Stimulated activated CD4-positive, alpha-beta T cell treated with anti-CD3 and anti-CD28 coated beads, Interleukin-2, amount 100 ng/mL, for 4 hours (primary cell): ENCODE measurements at regions not wholly inside any gene's neighbourhood (a gene's known extent, or its start where the extent isn't known, plus 50 kb on each side); places are given as distances from the start of the nearest gene placed in this dataset.

Experiments used
- DNase-seq: peaks from one replicate; pipeline ENCODE4 v3.0.0-alpha.2; 2020; ENCODE audit warnings: low read depth

DNA sequence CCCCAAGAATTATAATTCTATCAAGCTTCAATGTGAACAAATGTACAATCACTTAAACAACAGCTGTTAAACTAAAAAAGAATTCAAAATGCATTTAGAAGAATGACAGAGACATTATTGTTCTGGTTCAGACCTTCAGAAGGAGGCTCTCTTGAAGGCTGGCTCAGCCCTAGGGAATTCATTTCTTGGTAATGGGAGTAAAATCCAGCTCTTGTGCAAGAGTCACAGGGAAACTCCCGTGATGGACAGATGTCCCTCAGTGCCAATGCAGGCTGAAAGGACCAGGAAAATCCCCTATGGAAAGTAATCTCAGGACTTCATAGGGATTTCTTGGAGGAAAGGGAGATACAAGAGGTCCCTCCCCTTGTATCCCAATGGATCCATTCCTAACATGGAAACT, 149.9 kb upstream of the STT3B start:
- no peak for DNase-seq

- no peak for DNase-seq
Measured at GRCh38 chr3:31384117-31384516, 148.6 kb upstream of the STT3B start.

- no peak for DNase-seq
Measured at GRCh38 chr3:31389939-31390338, 142.8 kb upstream of the STT3B start.

DNA sequence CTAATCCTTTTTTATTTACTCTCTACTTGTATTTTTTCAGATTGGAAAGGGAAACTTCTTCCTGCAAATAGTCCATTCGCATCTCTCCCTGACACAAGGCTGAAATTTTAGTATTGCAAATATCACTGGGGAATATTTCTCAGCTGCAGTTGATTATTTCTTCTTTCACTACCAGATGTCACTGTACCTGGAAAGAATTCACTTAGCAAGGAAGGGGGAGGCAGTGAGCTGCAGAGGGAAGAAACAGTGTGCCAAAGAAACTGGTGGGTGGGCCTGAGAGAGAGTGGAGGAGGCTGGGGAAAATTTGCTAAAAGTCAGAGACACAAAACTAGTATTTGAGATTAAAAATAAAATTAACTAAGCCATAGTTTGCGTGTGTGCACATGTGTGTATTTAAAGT, 142.3 kb upstream of the STT3B start:
- no peak for DNase-seq

GRCh38 chr3:31391150-31391549, 141.6 kb upstream of the STT3B start:
- DNase-seq, result no peak

DNA sequence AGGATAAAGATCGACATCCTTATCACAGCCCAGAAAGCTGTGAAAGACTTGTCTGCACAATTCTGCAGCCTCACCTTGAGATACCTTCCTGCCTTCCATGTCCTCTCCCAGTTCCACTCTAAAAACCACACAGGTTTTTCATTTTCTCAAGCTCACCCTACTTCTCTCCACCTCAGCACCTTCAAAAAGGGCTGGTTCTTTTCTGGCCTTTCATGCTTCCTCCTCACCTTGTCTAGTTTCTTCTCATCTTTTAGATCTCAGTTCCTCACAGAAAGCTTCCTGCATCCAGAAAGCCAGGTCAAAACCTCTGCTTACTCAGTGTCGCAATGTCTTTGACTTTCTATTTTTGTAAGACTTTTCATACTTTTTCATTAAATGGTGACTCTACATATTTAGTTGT, 140.2 kb upstream of the STT3B start:
- DNase-seq, result no peak

GRCh38 chr3:31399271-31399670, 133.5 kb upstream of the STT3B start:
- no peak for DNase-seq

DNA sequence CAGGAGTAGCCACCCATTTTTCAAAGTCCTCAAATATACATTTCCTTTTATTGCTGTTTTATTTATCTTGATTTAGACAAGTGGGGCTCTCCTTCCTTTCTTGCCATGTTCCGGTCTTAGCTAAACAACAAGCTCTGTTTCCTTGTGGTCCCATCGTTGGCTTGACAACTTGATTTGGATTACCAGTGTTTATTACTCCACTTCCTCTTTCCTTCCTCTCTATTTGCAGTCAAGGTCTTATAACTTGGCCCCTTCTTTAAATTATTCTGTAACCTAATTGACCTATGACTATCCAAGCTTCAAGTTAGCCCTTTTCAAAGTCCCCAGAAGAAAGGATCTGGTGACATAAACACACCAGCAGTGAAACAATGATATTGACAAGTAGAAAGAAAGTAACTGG, 130.6 kb upstream of the STT3B start:
- no peak for DNase-seq

DNA sequence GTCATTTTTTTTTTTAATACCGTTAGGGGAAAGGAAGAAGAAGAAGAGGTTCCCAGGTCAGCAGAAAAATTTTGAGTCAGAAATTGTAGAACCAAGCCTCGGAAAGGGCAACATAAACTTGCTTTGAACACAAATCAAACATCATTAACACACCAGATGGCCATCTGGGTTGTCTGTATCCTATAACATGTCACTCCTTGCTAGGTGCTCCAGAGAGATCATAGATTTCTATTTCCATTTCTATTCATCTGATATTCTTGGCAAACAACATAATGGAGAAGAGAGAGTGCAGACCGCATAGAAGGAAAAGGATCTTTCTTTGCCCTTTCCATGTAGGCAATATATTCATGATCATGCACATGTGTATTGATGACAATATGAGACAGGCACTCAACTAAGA, 129.5 kb upstream of the STT3B start:
- no peak for DNase-seq

DNA sequence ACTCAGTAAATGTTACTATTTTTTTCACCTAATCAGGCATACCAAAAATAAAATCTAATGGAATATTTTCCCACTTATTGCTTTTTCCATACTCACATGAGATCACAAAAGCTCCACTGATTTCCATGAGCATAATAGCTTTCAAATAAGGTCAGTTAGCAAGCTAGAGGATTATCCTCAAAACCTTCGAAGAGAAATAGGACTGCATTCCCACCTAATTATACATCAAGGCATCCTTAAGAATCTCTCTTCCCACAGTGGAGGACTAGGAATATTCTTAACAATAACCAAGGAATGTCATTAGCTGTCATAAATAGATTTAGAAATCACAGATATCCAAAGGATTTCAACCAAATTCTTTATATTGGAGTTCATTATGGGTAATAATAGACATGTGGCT, 127.9 kb upstream of the STT3B start:
- no peak for DNase-seq

DNA sequence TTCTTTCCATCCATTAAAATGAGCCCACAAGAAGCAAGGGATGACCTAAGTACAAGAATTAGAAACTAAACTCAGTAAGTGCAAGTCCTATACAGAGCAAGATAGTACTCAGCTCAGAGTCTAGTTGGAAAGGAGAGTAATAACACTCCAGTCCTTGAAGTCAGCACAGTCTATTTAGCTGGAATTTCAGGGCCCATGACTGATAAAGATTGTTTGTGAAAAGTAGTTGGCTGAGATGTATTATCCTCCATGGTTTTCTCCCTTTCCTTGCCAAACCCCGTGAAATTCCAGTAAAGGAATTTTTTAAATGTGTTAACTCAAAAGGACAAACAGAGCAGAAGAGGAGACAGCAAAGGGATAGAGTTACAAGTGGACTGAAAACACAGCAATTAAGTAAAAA, 127.2 kb upstream of the STT3B start:
- no peak for DNase-seq

GRCh38 chr3:31406896-31407295, 125.8 kb upstream of the STT3B start:
- DNase-seq, result no peak

GRCh38 chr3:31407665-31408064, 125.1 kb upstream of the STT3B start:
- DNase-seq, result no peak

DNA sequence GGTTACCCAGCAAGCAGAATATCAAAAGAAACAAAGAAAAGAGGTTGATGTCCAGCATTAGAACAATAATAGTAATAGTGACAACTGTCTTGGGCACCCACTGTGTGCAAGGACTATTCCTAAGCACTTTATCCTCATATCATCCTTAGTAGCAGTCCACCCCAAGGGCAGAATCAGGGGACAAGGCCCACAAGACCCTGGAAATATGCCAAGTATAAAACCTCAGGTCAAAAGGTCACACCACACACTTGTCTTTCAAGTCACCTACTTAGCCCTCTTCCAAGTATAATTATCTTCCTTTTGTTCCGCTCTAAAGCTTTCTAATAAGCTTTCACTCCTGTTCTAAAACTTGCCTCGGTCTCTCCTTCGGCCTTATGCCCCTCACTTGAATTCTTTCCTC, 124.0 kb upstream of the STT3B start:
- DNase-seq, result no peak

DNA sequence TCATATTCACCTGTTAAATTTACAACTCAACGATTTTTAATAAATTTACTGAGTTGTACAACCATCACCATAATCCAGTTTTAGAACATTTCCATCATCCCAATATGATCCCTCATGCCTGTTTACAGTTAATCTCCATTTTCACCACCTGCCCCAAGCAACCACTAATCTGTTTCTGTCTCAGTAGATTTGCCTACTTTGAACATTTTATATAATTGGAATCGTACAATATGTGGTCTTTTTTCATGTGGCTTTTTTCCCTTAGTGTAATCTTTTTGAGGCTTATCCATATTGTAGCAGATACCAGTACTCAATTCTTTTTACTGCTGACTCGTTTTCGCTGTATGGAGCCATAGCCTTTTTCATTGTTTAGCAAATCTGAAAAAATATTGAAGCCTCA, 123.3 kb upstream of the STT3B start:
- no peak for DNase-seq

DNA sequence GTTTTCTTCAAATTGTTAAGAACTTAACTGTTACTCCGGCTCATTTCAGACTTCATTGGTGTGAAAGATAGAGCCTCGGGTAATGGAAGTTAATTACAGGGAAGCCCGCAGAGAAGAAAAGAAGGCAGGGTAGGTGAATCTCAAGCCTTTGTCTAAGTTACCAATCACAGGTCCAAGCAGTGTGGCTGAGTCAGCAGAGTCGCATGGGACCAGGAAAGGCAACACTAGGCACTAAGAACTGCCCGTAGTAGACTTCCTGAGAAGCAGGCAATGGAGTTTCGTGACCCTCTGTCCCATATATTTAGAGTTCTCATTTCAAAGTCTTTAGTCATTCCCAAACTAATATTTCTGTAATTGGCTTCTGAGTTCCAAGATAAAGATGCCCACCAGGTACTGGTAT, 122.9 kb upstream of the STT3B start:
- no peak for DNase-seq

- no peak for DNase-seq
Measured at GRCh38 chr3:31410411-31410810, 122.3 kb upstream of the STT3B start.

DNA sequence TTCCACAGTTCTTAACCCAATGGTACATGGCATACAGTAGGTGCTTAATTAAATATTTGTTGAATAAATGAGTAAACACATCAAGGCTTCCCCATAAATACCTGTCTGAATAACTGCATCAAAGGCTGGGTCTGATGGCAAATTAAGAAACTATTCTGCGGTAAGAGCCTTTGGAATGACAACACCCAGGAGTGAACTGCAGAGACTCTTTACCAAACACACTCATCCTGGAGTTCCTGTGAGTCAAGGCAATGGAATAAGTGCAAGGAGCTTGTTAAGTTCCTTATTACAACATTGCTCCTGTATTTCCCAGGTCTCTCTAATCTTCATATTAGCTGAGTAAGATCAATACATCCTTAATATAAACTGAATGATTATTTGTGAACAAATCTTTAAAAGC, 119.9 kb upstream of the STT3B start:
- no peak for DNase-seq

DNA sequence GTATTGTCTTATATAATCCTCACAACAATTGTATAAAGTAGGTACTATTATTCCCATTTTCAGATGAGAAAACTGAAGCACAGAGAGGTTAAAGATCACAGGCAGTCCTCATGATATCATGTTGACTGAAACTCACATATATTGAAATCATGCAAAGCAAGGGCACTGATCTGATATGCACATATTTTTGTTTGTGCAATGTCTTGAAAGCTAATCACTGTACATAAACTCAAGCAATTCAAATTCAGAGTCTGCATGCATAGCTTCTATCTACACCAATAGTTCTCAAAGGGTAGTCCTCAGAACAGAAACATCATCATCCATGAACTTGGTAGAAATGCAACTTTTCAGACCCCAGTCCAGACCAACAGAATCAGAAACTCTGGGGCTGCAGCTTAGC, 119.2 kb upstream of the STT3B start:
- DNase-seq, result no peak

DNA sequence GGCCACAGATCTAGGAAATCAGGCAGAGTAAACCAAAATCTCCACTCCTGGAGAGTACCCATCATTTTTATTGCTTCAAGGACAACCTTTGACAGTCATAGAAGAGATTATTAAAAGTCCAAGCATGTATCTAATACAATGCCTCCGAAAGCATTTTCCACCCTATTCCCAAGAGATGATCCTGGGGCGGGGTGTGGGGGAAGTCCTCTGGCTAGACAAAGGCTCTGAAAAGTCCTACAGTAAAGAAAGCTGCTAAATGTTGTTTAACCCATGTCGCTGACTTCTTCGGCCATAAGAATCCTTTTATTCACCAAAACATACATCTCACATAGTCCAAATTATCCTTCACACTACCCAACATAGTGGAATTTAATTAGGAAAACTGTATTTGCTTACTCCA, 115.7 kb upstream of the STT3B start:
- no peak for DNase-seq

- no peak for DNase-seq
Measured at GRCh38 chr3:31417486-31417885, 115.2 kb upstream of the STT3B start.

DNA sequence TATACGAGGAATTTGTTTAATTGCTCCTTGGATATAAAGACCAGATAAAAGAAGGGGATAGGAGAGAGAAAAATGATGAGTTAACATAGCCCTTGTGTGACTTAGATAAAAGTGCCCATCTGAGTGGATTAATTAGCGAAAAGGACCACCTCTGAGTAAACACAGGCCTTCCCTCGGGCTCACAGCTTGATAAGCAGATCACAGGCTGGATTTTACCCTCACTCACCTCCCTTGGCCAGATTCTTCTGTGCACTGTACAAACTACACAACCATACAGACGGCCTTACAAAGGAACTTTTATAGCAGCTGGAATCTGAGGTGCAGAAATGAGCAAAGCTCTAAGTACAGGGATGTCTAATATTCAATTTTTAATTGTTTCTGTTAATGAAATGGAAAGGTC, 112.4 kb upstream of the STT3B start:
- DNase-seq, result no peak

DNA sequence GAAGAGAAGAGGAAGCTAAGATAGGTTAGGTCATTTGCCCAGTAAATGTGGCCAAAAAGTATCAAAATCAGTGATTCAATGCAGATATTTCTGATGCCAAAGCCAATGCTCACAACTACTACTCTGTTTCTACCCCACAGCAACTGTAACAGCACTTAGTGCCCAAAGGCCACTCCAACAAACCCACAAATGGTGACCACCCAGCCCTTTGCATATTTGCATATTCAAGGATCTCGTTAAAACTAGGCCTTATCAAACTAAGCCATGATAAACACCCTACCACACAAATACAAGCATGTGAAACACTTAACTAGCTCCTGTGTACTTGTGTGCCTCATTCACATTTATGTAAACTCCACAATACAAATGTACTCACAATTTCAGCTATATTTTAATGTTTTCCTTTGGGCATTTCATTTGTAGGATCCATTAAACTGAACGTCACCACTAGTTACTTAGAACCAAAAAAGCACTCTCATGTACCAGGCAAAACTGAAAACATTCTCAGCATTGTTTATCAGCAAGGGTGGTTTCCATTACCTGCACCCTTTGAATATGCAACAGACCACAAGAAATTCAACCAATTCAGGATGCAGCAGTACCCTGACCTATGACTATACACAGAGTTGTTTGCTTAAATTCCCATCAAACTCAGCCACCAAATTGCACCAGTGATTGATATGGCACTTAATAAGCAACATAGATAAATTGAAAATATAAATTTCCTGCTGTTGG, 111.2 kb upstream of the STT3B start:
- no peak for DNase-seq

DNA sequence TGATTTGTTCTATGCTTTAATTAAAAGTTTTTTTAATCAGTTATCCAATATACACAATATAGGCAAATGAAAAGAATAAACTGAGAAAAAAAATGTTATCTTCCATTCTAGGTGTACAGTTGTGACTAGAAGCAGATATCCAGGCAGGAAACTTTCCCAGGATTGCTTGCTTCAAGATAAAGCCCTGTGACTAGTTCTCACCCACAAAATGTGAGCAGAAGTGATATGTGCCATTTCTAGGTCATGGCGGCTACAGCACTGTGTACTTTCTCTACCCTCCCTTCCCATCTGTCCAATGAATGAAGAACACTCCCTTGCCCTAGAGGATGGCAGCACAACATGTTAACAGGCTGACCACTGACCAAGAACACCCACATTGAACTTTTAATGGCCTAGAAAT, 110.5 kb upstream of the STT3B start:
- DNase-seq, result no peak

- no peak for DNase-seq
Measured at GRCh38 chr3:31423482-31423881, 109.2 kb upstream of the STT3B start.
